Transverse colon (tissue), 4 donors: ENCODE measurements at regions not wholly inside any gene's neighbourhood (a gene's known extent, or its start where the extent isn't known, plus 50 kb on each side); places are given as distances from the start of the nearest gene placed in this dataset.

Source experiments
- DNase-seq: peaks from one replicate; pipeline ENCODE4 v3.0.0-alpha.2; 2019
- H3K27ac ChIP-seq, 4 donors: fragments of 200-600 bp; sonication (generic); 2 replicates each; pipeline ENCODE4 v1.5.1; 2016 to 2018; ENCODE audit warnings: inconsistent platforms in 4 of 4
- H3K27me3 ChIP-seq: fragments of 200-600 bp; sonication (generic); 2 replicates; pipeline ENCODE4 v1.5.1; 2017; ENCODE audit warnings: inconsistent platforms
- H3K36me3 ChIP-seq, 4 donors: fragments of 200-600 bp; sonication (generic); 2 replicates each; pipeline ENCODE4 v1.5.1; 2017 to 2019; ENCODE audit warnings: inconsistent platforms in 4 of 4
- H3K4me1 ChIP-seq, 4 donors: fragments of 200-600 bp; sonication (generic); 2 replicates each; pipeline ENCODE4 v1.5.1; 2017 to 2020; ENCODE audit warnings: inconsistent platforms in 4 of 4
- H3K4me3 ChIP-seq, 4 donors: fragments of 200-600 bp; sonication (generic); 1 replicate in 1 of 4; 2 replicates in 3 of 4; pipeline versions ENCODE4 v1.5.1 to v1.6.1; 2017 to 2019; ENCODE audit warnings: inconsistent platforms in 4 of 4
- H3K9me3 ChIP-seq, 2 donors: fragments of 200-600 bp; sonication (generic); 2 replicates each; pipeline ENCODE4 v1.5.1; 2017 to 2019; ENCODE audit warnings: inconsistent platforms in 2 of 2
- EP300 ChIP-seq: sonication (generic); formaldehyde crosslinking; IDR thresholded peaks from one replicate; pipeline ENCODE4 v1.6.1; 2017; ENCODE audit warnings: antibody characterized with exemption, low read depth
- POLR2A ChIP-seq: fragments of 450-650 bp; IDR thresholded peaks from one replicate; pipeline ENCODE4 v1.6.1; 2016; ENCODE audit warnings: antibody characterized with exemption, mild to moderate bottlenecking, moderate library complexity
- POLR2AphosphoS5 ChIP-seq, 3 donors: sonication (generic); formaldehyde crosslinking; IDR thresholded peaks; one replicate each; pipeline ENCODE4 v1.6.1; 2016; ENCODE audit warnings: antibody characterized with exemption in 3 of 3
- WGBS, 2 donors: methylation state at CpG; one replicate each; pipeline ENCODE4 v1.1.5; 2018; ENCODE audit warnings: low coverage in 1 of 2; 5-methylcytosine and 5-hydroxymethylcytosine counted together
- in situ Hi-C, 4 donors: fragments of 200-750 bp; cut with MboI; loops; one replicate each; pipeline versions ENCODE4 v1.15.0 to v1.15.1; 2017; ENCODE audit warnings: low sequenced_read_pairs in 3 of 4, low pct_ligation_motif_present in 1 of 4, low pct_unique_long_range_greater_than_20kb in 1 of 4
- intact Hi-C: fragments of 100-400 bp; cut with DNase I; formaldehyde crosslinking; loops from one replicate; pipeline ENCODE4 v1.15.1; 2023; ENCODE audit warnings: low total_unique reads
- TF ChIP-seq, protein P1 (sequence below), 5 experiments: fragments of 200-600 bp in 3 of 5; fragments of 450-650 bp in 2 of 5; sonication (generic) in 3 of 5; IDR thresholded peaks; 1 replicate in 2 of 5; 2 replicates in 3 of 5; pipeline ENCODE4 v1.5.1; 2016 to 2017; ENCODE audit warnings: antibody characterized with exemption in 5 of 5, inconsistent platforms in 3 of 5, mild to moderate bottlenecking in 2 of 5, moderate library complexity in 1 of 5

DNA sequence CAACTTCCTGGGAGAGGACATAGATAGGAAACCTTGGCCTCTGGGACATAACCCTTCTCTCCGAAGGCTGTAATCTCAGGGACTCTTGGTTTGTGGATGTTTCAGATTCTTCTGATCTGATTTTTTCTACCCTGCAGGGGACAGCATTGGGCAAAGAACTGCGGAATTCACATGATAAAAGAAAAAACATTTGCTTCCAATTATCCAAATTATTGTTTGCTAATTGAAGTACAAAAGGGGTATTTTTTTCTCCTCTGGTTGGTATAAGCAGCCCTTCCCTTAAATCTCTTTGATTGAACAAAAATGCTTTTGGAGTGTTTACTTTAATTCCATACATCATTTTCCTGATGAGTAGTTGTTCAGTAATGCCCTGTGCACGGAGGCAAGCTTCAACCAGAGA lies 251.7 kb upstream of the IRX3 start:
- Histone ChIP-seq H3K27me3 (no peaks in the 10 kb centered on the region), H3K27ac (no peak overlapping the region), H3K4me1 (no peaks in the 10 kb centered on the region), H3K4me3 (no peak overlapping the region), H3K9me3 (no peaks in the 10 kb centered on the region), H3K36me3 (no peaks in the 10 kb centered on the region)
- in situ Hi-C loops: no loop called here
- no peak for TF ChIP-seq POLR2AphosphoS5 (IDR thresholded peaks at IDR 0.05)
- intact Hi-C loops: no loop called here
- WGBS, 2 donors: 51 to 63% methylated on average over 3 of the region's 3 CpGs
- DNase-seq: no peak

GRCh38 chr16:54533856-54534490 lies 247.4 kb upstream of the IRX3 start:
- in situ Hi-C loops: no loop called here
- 78 to 94% methylated on average over 3 to 4 of the region's 4 CpGs for WGBS, 2 donors

DNA sequence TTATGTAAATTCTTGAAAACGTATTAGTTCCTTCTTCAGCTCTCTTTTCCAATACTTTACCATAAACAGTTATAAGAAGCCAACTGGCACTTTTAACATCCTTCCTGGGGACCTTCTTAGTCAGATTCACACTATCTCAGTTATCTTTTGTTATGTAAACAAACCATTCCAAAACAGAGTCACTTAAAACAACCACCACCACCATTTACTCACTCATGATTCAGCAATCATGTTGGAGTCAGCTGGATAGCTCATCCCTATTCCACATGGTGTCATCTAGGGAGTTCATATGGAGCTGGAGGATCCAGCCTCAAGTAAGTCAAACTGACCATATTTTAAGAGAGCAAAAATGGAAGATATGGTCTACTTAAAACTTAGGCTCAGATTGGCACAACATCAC lies 240.3 kb upstream of the IRX3 start:
- Histone ChIP-seq H3K4me3 (no peak overlapping the region), H3K9me3 (peaks cover 5 to 14% of the 10 kb centered on the region in 2 donors), H3K4me1 (no peaks in the 10 kb centered on the region), H3K36me3 (no peaks in the 10 kb centered on the region), H3K27ac (no peak overlapping the region), H3K27me3 (no peaks in the 10 kb centered on the region)
- no peak for TF ChIP-seq POLR2A
- TF ChIP-seq EP300: no peak
- TF ChIP-seq, protein P1, sequence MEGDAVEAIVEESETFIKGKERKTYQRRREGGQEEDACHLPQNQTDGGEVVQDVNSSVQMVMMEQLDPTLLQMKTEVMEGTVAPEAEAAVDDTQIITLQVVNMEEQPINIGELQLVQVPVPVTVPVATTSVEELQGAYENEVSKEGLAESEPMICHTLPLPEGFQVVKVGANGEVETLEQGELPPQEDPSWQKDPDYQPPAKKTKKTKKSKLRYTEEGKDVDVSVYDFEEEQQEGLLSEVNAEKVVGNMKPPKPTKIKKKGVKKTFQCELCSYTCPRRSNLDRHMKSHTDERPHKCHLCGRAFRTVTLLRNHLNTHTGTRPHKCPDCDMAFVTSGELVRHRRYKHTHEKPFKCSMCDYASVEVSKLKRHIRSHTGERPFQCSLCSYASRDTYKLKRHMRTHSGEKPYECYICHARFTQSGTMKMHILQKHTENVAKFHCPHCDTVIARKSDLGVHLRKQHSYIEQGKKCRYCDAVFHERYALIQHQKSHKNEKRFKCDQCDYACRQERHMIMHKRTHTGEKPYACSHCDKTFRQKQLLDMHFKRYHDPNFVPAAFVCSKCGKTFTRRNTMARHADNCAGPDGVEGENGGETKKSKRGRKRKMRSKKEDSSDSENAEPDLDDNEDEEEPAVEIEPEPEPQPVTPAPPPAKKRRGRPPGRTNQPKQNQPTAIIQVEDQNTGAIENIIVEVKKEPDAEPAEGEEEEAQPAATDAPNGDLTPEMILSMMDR (IDR thresholded peaks at IDR 0.05): no peak
- TF ChIP-seq POLR2AphosphoS5 (IDR thresholded peaks at IDR 0.05): no peak
- in situ Hi-C loops: no loop called here
- WGBS, 2 donors: 38 to 63% methylated on average over 1 of the region's 1 CpG
- DNase-seq: no peak
- intact Hi-C loops: no loop called here

More at GRCh38 chr16:54533856-54534490, 247.4 kb upstream of the IRX3 start:
- Histone ChIP-seq H3K36me3 (no peaks in the 10 kb centered on the region), H3K4me1 (no peaks in the 10 kb centered on the region), H3K27ac (no peak overlapping the region), H3K27me3 (no peaks in the 10 kb centered on the region), H3K4me3 (no peak overlapping the region), H3K9me3 (no peaks in the 10 kb centered on the region)
- intact Hi-C loops: no loop called here
- TF ChIP-seq POLR2AphosphoS5 (IDR thresholded peaks at IDR 0.05) (no peak), EP300 (no peak), POLR2A (no peak)
- TF ChIP-seq, protein P1 (IDR thresholded peaks at IDR 0.05): no peak
- DNase-seq: no peak

DNA sequence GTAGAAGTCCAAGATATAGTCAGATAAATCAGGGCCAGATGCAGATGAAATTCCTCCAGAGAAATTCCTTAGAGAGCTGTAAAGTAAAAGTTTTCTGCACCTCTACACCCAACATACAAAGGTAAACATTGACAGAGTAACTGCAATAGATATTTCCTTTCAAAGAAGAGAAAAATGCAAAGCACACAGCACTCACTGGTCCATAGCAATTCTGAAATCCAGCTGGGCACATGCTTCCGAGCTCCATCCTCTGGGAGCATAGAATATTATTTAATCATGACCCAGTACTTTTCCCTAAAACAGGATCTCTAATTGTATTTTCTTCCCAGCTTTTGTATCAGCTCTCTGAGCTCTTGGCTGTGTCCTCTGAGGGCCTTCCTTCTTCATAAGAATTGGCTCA lies 239.5 kb upstream of the IRX3 start:
- no peak overlapping the region for H3K4me3 ChIP-seq
- H3K27ac ChIP-seq: no peak overlapping the region
- peaks cover 5 to 14% of the 10 kb centered on the region in 2 donors for H3K9me3 ChIP-seq
- no peaks in the 10 kb centered on the region for H3K4me1 ChIP-seq
- no peaks in the 10 kb centered on the region for H3K27me3 ChIP-seq
- TF ChIP-seq, protein P1 (IDR thresholded peaks at IDR 0.05): no peak
- 78% methylated on average over 1 of the region's 1 CpG; no CpG with 5 or more reads in 1 of the 2 donors for WGBS, 2 donors
- in situ Hi-C loops: no loop called here
- H3K36me3 ChIP-seq: no peaks in the 10 kb centered on the region
- intact Hi-C loops: no loop called here
- no peak for DNase-seq

DNA sequence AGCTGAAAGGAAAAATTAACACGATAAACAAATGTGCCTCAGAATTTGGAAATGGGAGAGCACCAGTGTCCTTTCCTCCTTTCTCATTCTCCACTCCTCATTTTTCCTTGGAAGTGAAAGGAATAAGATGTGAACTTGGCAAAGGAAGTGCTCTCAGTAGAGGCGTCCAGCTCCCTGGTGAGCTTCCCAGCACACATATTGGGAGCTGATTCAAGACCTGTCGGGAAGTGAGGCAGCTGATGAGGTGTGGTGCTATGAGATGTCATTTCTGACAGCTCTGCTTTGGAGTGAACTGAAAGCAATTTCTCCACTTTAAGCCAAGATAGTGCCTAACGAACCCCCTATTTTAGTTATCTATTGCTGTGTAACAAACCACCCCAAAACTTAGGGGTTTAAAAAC lies 238.5 kb upstream of the IRX3 start:
- intact Hi-C loops: no loop called here
- Histone ChIP-seq H3K9me3 (peaks cover 5 to 14% of the 10 kb centered on the region in 2 donors), H3K4me1 (no peaks in the 10 kb centered on the region), H3K27ac (no peak overlapping the region), H3K36me3 (no peaks in the 10 kb centered on the region), H3K27me3 (no peaks in the 10 kb centered on the region), H3K4me3 (no peak overlapping the region)
- TF ChIP-seq POLR2AphosphoS5 (IDR thresholded peaks at IDR 0.05) (no peak), EP300 (no peak), POLR2A (no peak)
- TF ChIP-seq, protein P1 (IDR thresholded peaks at IDR 0.05): no peak
- in situ Hi-C loops: no loop called here
- 84 to 100% methylated on average over 1 to 4 of the region's 4 CpGs for WGBS, 2 donors
- no peak for DNase-seq
